GM12872 (cell line): ENCODE measurements at regions not wholly inside any gene's neighbourhood (a gene's known extent, or its start where the extent isn't known, plus 50 kb on each side); places are given as distances from the start of the nearest gene placed in this dataset.

Source experiments
- CTCF ChIP-seq: IDR thresholded peaks from 3 replicates; pipeline ENCODE4 v1.5.1; 2011; ENCODE audit warnings: low read depth, mild to moderate bottlenecking, low read length, moderate library complexity; ENCODE audit not compliant: insufficient read depth

GRCh38 chr1:221823149-221823548, 81.3 kb upstream of the DUSP10 start:
- TF ChIP-seq CTCF: no peak

GRCh38 chr1:221822591-221822990, 80.7 kb upstream of the DUSP10 start:
- no peak for TF ChIP-seq CTCF

GRCh38 chr1:221816899-221817298, 75.0 kb upstream of the DUSP10 start:
- TF ChIP-seq CTCF: no peak

GRCh38 chr1:221815660-221816059, 73.8 kb upstream of the DUSP10 start:
- no peak for TF ChIP-seq CTCF

GRCh38 chr1:221813887-221814286, 72.0 kb upstream of the DUSP10 start:
- no peak for TF ChIP-seq CTCF

- no peak for TF ChIP-seq CTCF
Measured at GRCh38 chr1:221812905-221813597, 71.2 kb upstream of the DUSP10 start.

GRCh38 chr1:221812088-221812752, 70.3 kb upstream of the DUSP10 start:
- no peak for TF ChIP-seq CTCF
